Gastrocnemius medialis (tissue), 4 donors: ENCODE measurements at regions not wholly inside any gene's neighbourhood (a gene's known extent, or its start where the extent isn't known, plus 50 kb on each side); places are given as distances from the start of the nearest gene placed in this dataset.

Experiments used
- CTCF ChIP-seq, 5 experiments: fragments of 450-650 bp in 3 of 5; fragments of 200-600 bp in 2 of 5; sonication (generic) in 2 of 5; IDR thresholded peaks in 4 of 5; conservative IDR thresholded peaks in 1 of 5; 1 replicate in 4 of 5; 2 replicates in 1 of 5; pipeline ENCODE4 v1.5.1; 2016 to 2019; ENCODE audit warnings: antibody characterized with exemption in 5 of 5, mild to moderate bottlenecking in 3 of 5, moderate library complexity in 3 of 5
- POLR2A ChIP-seq, 2 donors: fragments of 450-650 bp; IDR thresholded peaks; one replicate each; pipeline ENCODE4 v1.6.1; 2017; ENCODE audit warnings: antibody characterized with exemption in 2 of 2, mild to moderate bottlenecking in 2 of 2, moderate library complexity in 2 of 2

GRCh38 chr6:90764001-90764400, 177.1 kb upstream of the MAP3K7 start:
- TF ChIP-seq POLR2A (IDR thresholded peaks at IDR 0.05) (no peak), CTCF (IDR thresholded peaks at IDR 0.05 in 4 of 5, conservative IDR thresholded peaks at IDR 0.05 in 1 of 5) (no peak)
